Immature natural killer cell (primary cell): ENCODE measurements at regions not wholly inside any gene's neighbourhood (a gene's known extent, or its start where the extent isn't known, plus 50 kb on each side); places are given as distances from the start of the nearest gene placed in this dataset.
A peak's percentile ranks its signal among the peaks of the same experiment; 100 is the strongest.

Source experiments
- DNase-seq, 3 donors: peaks; one replicate each; pipeline ENCODE4 v3.0.0; 2022; ENCODE audit warnings: mixed read lengths in 1 of 3
- H3K27ac Mint-ChIP-seq, 6 donors: one replicate each; pipeline ENCODE4 v1.8.0; 2020; ENCODE audit warnings: mixed read lengths in 6 of 6, mild to moderate bottlenecking in 5 of 6, inconsistent platforms in 4 of 6, moderate library complexity in 3 of 6
- H3K27me3 Mint-ChIP-seq, 3 donors: one replicate each; pipeline ENCODE4 v1.8.0; 2020 to 2021; ENCODE audit warnings: low read depth in 3 of 3, mild to moderate bottlenecking in 3 of 3, mixed read lengths in 3 of 3, moderate library complexity in 3 of 3, inconsistent platforms in 1 of 3
- H3K36me3 Mint-ChIP-seq, 3 donors: one replicate each; pipeline ENCODE4 v1.8.0; 2020; ENCODE audit warnings: mixed read lengths in 3 of 3, inconsistent platforms in 2 of 3, mild to moderate bottlenecking in 2 of 3
- H3K4me1 Mint-ChIP-seq, 2 donors: one replicate each; pipeline ENCODE4 v1.8.0; 2020; ENCODE audit warnings: inconsistent platforms in 2 of 2, mild to moderate bottlenecking in 2 of 2, mixed read lengths in 2 of 2, moderate library complexity in 1 of 2
- H3K4me3 Mint-ChIP-seq, 5 donors: one replicate each; pipeline ENCODE4 v1.8.0; 2020; ENCODE audit warnings: mild to moderate bottlenecking in 5 of 5, mixed read lengths in 5 of 5, inconsistent platforms in 3 of 5, moderate library complexity in 3 of 5
- H3K9me3 Mint-ChIP-seq, 6 donors: one replicate each; pipeline ENCODE4 v1.8.0; 2020; ENCODE audit warnings: mild to moderate bottlenecking in 6 of 6, mixed read lengths in 6 of 6, inconsistent platforms in 4 of 6, moderate library complexity in 3 of 6

DNA sequence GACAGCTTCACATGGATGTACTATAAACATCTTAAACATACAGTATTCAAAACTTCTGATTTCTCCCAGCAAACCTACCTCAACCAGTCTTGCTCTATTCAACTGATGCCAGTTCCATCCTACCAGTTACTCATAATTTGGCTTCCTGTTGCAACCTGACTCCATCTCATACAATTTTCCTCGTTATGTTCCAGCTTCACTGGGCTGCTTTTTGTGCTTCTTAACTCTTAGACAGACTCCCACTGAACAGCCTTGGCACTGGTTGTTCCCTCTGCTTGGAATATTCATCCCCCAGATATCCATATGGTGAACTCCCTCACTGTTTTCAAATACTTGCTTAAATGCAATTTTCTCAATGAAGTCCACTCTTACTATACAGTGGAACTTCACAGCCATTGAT lies 249.2 kb downstream of the AEBP2 start:
- Mint-ChIP-seq H3K4me1 (no peaks in the 10 kb centered on the region), H3K36me3 (peaks cover 4 to 12% (median 11%) of the 10 kb centered on the region in 3 donors), H3K4me3 (no peak overlapping the region), H3K27ac (no peak overlapping the region), H3K27me3 (peaks cover 0 to 5% (median 2%) of the 10 kb centered on the region in 3 donors), H3K9me3 (no peaks in the 10 kb centered on the region)
- DNase-seq, result no peak

DNA sequence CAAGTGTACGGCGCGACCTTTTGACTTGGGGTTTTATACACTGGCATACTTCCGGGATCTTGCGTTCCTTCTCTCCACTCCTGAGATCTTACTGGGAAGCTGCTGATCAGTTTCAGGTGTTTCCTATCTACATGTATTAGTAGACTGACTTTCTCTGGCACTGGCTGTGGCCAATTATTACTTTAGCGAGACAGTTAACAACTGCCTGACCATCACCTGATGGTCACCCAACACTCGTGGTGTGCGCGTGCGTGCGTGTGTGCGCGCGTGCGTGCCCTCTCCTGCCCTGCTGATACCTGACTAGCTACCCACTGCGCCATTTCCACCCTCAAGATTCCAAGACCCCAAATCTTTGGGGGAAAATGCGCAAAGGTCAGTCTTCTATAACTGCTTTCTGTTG lies 249.9 kb downstream of the AEBP2 start:
- Mint-ChIP-seq H3K36me3 (peaks cover 4 to 12% (median 8%) of the 10 kb centered on the region in 3 donors), H3K27ac (no peak overlapping the region), H3K27me3 (peaks cover 0 to 5% (median 2%) of the 10 kb centered on the region in 3 donors), H3K4me3 (no peak overlapping the region), H3K4me1 (no peaks in the 10 kb centered on the region), H3K9me3 (no peaks in the 10 kb centered on the region)
- DNase-seq, result no peak

DNA sequence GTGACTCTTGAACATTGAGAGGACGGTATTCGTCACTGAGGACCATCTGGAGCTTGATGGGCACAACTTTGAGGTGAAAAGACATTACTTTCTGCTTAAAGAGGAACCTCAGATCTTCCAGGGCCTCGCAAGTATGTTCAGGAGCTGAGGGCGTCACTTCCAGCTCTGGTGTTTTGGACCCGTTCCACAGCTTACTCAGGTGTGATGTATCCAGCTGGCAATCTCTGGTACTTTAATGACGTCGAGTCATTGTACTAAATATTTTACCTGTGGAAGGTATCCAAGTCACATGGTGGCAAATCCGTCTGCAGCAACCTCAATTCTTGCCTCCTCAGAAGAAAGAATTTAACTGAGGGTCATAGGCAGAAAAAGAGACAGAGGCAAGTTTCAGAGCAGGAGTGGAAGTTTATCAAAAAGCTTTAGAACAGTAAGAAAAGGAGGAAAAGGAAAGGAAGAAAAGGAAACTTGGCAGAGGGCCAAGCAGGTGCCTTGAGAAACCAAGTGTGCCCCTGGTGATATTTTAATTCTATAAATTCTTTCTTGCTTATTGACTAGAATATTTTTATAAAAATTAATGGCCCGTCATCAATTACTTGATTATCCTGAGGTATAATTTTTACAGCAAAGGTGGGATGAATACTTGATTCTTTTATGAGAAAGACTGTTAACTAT lies 250.6 kb downstream of the AEBP2 start:
- Mint-ChIP-seq H3K36me3 (peaks cover 4 to 12% (median 8%) of the 10 kb centered on the region in 3 donors), H3K4me1 (peaks cover 0 to 3% of the 10 kb centered on the region in 2 donors), H3K27ac (no peak overlapping the region), H3K27me3 (peaks cover 0 to 5% (median 2%) of the 10 kb centered on the region in 3 donors), H3K4me3 (no peak overlapping the region), H3K9me3 (no peaks in the 10 kb centered on the region)
- no peak for DNase-seq

- no peak overlapping the region for H3K27ac Mint-ChIP-seq
- DNase-seq, result no peak
- peaks cover 0 to 9% of the 10 kb centered on the region in 2 donors for H3K4me1 Mint-ChIP-seq
- H3K4me3 Mint-ChIP-seq, result no peak overlapping the region
- H3K9me3 Mint-ChIP-seq, result no peaks in the 10 kb centered on the region
- peaks cover 4 to 12% (median 8%) of the 10 kb centered on the region in 3 donors for H3K36me3 Mint-ChIP-seq
- peaks cover 0 to 5% (median 2%) of the 10 kb centered on the region in 3 donors for H3K27me3 Mint-ChIP-seq
Measured at GRCh38 chr12:19692091-19692490, 252.8 kb downstream of the AEBP2 start.

GRCh38 chr12:19692566-19692965 lies 253.3 kb downstream of the AEBP2 start:
- Mint-ChIP-seq H3K4me3 (no peak overlapping the region), H3K27ac (no peak overlapping the region), H3K36me3 (peaks cover 4 to 12% (median 8%) of the 10 kb centered on the region in 3 donors), H3K9me3 (no peaks in the 10 kb centered on the region), H3K4me1 (peaks cover 0 to 9% of the 10 kb centered on the region in 2 donors), H3K27me3 (peaks cover 0 to 5% (median 2%) of the 10 kb centered on the region in 3 donors)
- no peak for DNase-seq

DNA sequence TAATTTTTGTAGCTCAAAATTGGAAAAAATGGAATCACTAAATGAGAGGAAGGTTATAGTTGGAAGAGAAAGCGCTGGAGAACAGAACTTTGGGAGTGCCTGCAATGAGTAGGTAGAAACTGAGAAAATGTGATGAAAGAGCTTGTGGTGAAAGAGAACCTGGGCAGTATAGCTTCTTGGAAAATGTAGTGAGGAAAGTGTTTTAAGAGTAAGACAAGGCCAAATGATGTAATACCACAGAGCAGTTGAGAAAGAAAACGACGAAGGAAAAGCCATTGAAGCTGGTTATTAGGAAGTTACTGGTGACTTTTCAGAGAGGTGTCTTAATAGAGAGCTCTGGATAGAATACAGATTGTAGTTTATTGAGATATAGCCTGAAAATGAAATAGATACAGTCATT lies 255.3 kb downstream of the AEBP2 start:
- H3K27ac Mint-ChIP-seq, result peak overlapping the region in 1 of 6 donors; percentile 29

DNA sequence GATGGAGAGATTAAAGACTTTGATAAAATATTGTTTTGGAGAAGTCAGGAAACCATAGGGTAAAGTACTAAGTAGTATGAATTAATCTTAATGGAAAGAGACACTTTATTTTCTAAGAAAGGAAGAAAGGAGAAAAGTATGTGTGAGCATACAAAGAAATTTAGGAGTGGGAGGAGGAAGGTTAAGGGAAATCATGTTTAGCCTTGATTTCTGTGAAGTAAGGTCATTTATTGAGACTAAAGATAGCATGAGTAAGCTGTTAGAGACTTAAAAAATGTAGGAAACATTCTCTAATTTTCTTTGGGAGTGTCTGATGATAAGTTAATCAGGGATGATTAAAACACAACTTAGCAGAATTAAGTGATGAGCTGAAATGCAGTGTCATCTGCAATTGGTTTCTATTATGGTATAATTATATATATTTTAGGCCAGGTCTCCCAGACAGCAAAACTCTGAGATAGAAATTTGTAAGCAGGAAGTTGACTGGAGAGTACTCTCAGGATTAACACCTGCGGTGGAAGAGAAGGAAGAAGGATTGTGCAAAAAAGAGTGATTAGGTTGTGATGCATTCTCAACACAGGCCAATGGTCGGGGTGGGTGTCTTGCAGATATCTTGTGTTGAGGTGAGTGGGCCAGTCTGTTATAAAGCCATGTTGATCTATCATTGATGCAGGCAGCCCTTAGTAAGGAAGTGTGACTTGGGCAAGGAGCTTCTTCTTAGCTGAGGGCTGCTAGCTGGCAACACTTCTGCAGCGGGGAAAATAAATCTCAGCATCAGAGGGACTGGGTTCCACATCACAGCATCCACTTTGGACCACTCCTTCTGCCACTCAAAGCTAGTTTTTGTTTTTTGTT lies 256.2 kb downstream of the AEBP2 start:
- Mint-ChIP-seq H3K4me1 (peaks cover 0 to 9% of the 10 kb centered on the region in 2 donors), H3K4me3 (no peak overlapping the region), H3K9me3 (no peaks in the 10 kb centered on the region)

More for the DNA sequence above, 255.3 kb downstream of the AEBP2 start:
- Mint-ChIP-seq H3K27me3 (peaks cover 0 to 2% (median 0%) of the 10 kb centered on the region in 3 donors), H3K4me3 (no peak overlapping the region), H3K36me3 (peaks cover 4 to 9% (median 8%) of the 10 kb centered on the region in 3 donors), H3K9me3 (no peaks in the 10 kb centered on the region), H3K4me1 (peaks cover 0 to 9% of the 10 kb centered on the region in 2 donors)
- DNase-seq, result no peak

GRCh38 chr12:19700969-19701368 lies 261.7 kb downstream of the AEBP2 start:
- no peak for DNase-seq
- H3K4me3 Mint-ChIP-seq, result no peak overlapping the region
- H3K27me3 Mint-ChIP-seq, result peaks cover 0 to 6% (median 3%) of the 10 kb centered on the region in 3 donors
- peaks cover 6 to 36% (median 21%) of the 10 kb centered on the region in 3 donors for H3K36me3 Mint-ChIP-seq
- peaks cover 5 to 6% of the 10 kb centered on the region in 2 donors for H3K4me1 Mint-ChIP-seq
- H3K9me3 Mint-ChIP-seq, result peaks cover 21 to 47% (median 31%) of the 10 kb centered on the region in 6 donors
- H3K27ac Mint-ChIP-seq, result no peak overlapping the region

More for the DNA sequence above, 256.2 kb downstream of the AEBP2 start:
- H3K27me3 Mint-ChIP-seq, result peaks cover 0 to 2% (median 0%) of the 10 kb centered on the region in 3 donors
- peaks cover 4 to 13% (median 8%) of the 10 kb centered on the region in 3 donors for H3K36me3 Mint-ChIP-seq
- peak overlapping the region in 1 of 6 donors; percentile 19 for H3K27ac Mint-ChIP-seq
- no peak for DNase-seq

- H3K27ac Mint-ChIP-seq, result no peak overlapping the region
- H3K27me3 Mint-ChIP-seq, result peaks cover 0 to 11% (median 6%) of the 10 kb centered on the region in 3 donors
- H3K4me1 Mint-ChIP-seq, result peaks cover 5 to 6% of the 10 kb centered on the region in 2 donors
- H3K9me3 Mint-ChIP-seq, result peaks cover 27 to 66% (median 40%) of the 10 kb centered on the region in 6 donors
- peaks cover 6 to 40% (median 21%) of the 10 kb centered on the region in 3 donors for H3K36me3 Mint-ChIP-seq
- no peak for DNase-seq
- no peak overlapping the region for H3K4me3 Mint-ChIP-seq
Measured at GRCh38 chr12:19704966-19705365, 265.7 kb downstream of the AEBP2 start.

DNA sequence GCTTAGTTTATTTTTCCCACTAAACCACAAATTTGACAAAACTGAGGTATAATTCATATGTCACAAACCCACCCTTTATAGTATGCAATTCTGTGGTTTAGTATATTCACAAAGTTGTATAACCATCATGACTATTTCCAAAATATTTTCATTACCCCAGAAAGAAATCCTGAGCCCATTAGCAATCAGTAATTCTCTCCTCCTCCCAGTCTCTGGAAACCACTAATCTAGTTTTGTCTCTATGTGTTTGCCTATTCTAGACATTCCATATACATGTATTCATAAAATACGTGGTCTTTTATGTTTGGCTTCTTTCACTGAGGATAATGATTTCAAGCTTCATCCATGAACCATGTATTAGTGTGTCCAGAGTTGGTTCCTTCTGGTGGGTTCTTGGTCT lies 267.6 kb downstream of the AEBP2 start:
- peaks cover 0 to 11% (median 4%) of the 10 kb centered on the region in 3 donors for H3K27me3 Mint-ChIP-seq
- H3K4me3 Mint-ChIP-seq, result no peak overlapping the region
- peaks cover 26 to 59% (median 35%) of the 10 kb centered on the region in 6 donors for H3K9me3 Mint-ChIP-seq
- no peak for DNase-seq
- H3K36me3 Mint-ChIP-seq, result peaks cover 5 to 34% (median 21%) of the 10 kb centered on the region in 3 donors
- no peak overlapping the region for H3K27ac Mint-ChIP-seq
- peaks cover 2 to 6% of the 10 kb centered on the region in 2 donors for H3K4me1 Mint-ChIP-seq

- Mint-ChIP-seq H3K36me3 (peaks cover 0 to 25% (median 18%) of the 10 kb centered on the region in 3 donors), H3K27ac (no peak overlapping the region), H3K27me3 (peaks cover 0 to 8% (median 2%) of the 10 kb centered on the region in 3 donors), H3K4me3 (no peak overlapping the region), H3K4me1 (peaks cover 2 to 6% of the 10 kb centered on the region in 2 donors), H3K9me3 (peaks cover 18 to 49% (median 29%) of the 10 kb centered on the region in 6 donors)
- no peak for DNase-seq
Measured at GRCh38 chr12:19707948-19708409, 268.7 kb downstream of the AEBP2 start.

DNA sequence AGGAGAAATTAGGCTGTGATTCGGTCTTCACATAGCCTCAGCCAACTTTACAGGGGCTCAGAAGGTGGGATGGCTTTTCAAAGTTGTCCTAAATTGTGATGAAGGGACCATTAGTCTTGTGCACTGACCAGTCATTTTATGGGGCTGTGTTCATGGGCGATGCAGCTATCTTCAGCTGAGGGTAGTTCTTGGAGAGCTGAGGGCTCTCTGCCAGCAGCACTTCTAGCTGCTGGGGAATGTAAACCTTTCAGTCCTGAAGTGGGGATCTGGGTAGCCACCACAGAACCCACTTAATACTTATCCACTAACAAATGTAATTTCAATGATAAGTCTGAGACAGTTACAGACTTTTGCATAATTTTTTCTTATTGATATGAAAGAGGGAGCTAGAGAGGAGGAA lies 270.6 kb downstream of the AEBP2 start:
- Mint-ChIP-seq H3K36me3 (peaks cover 0 to 9% (median 5%) of the 10 kb centered on the region in 3 donors), H3K27me3 (peaks cover 0 to 8% (median under 1%) of the 10 kb centered on the region in 3 donors), H3K4me3 (no peak overlapping the region), H3K4me1 (no peaks in the 10 kb centered on the region), H3K27ac (no peak overlapping the region), H3K9me3 (peaks cover 3 to 30% (median 13%) of the 10 kb centered on the region in 6 donors)
- DNase-seq, result no peak

GRCh38 chr12:19710811-19711793 lies 271.8 kb downstream of the AEBP2 start:
- Mint-ChIP-seq H3K27ac (no peak overlapping the region), H3K4me3 (no peak overlapping the region), H3K9me3 (peaks cover 0 to 18% (median 8%) of the 10 kb centered on the region in 6 donors), H3K36me3 (peaks cover 0 to 5% (median 0%) of the 10 kb centered on the region in 3 donors), H3K4me1 (no peaks in the 10 kb centered on the region), H3K27me3 (peaks cover 0 to 10% (median 2%) of the 10 kb centered on the region in 3 donors)
- DNase-seq, result no peak
